Immature natural killer cell (primary cell): ENCODE measurements at regions not wholly inside any gene's neighbourhood (a gene's known extent, or its start where the extent isn't known, plus 50 kb on each side); places are given as distances from the start of the nearest gene placed in this dataset.

Experiments
- DNase-seq, 3 donors: peaks; one replicate each; pipeline ENCODE4 v3.0.0; 2022; ENCODE audit warnings: mixed read lengths in 1 of 3
- H3K27ac Mint-ChIP-seq, 6 donors: one replicate each; pipeline ENCODE4 v1.8.0; 2020; ENCODE audit warnings: mixed read lengths in 6 of 6, mild to moderate bottlenecking in 5 of 6, inconsistent platforms in 4 of 6, moderate library complexity in 3 of 6
- H3K27me3 Mint-ChIP-seq, 3 donors: one replicate each; pipeline ENCODE4 v1.8.0; 2020 to 2021; ENCODE audit warnings: low read depth in 3 of 3, mild to moderate bottlenecking in 3 of 3, mixed read lengths in 3 of 3, moderate library complexity in 3 of 3, inconsistent platforms in 1 of 3
- H3K36me3 Mint-ChIP-seq, 3 donors: one replicate each; pipeline ENCODE4 v1.8.0; 2020; ENCODE audit warnings: mixed read lengths in 3 of 3, inconsistent platforms in 2 of 3, mild to moderate bottlenecking in 2 of 3
- H3K4me1 Mint-ChIP-seq, 2 donors: one replicate each; pipeline ENCODE4 v1.8.0; 2020; ENCODE audit warnings: inconsistent platforms in 2 of 2, mild to moderate bottlenecking in 2 of 2, mixed read lengths in 2 of 2, moderate library complexity in 1 of 2
- H3K4me3 Mint-ChIP-seq, 5 donors: one replicate each; pipeline ENCODE4 v1.8.0; 2020; ENCODE audit warnings: mild to moderate bottlenecking in 5 of 5, mixed read lengths in 5 of 5, inconsistent platforms in 3 of 5, moderate library complexity in 3 of 5
- H3K9me3 Mint-ChIP-seq, 6 donors: one replicate each; pipeline ENCODE4 v1.8.0; 2020; ENCODE audit warnings: mild to moderate bottlenecking in 6 of 6, mixed read lengths in 6 of 6, inconsistent platforms in 4 of 6, moderate library complexity in 3 of 6

GRCh38 chr1:98053471-98054366 lies 132.9 kb upstream of the DPYD start:
- Mint-ChIP-seq H3K4me3 (peak overlapping the region; percentile 43 to 90 (median 79)), H3K27ac (no peak overlapping the region), H3K36me3 (no peaks in the 10 kb centered on the region), H3K27me3 (peaks cover 19 to 39% (median 22%) of the 10 kb centered on the region in 3 donors), H3K9me3 (no peaks in the 10 kb centered on the region), H3K4me1 (peaks cover 18 to 25% of the 10 kb centered on the region in 2 donors)
- DNase-seq: peak; percentile 49 to 60 (median 58)

GRCh38 chr1:98051065-98051675 lies 130.3 kb upstream of the DPYD start:
- peaks cover 28 to 36% of the 10 kb centered on the region in 2 donors for H3K4me1 Mint-ChIP-seq
- no peak overlapping the region for H3K27ac Mint-ChIP-seq
- DNase-seq: peak; percentile 49 to 66 (median 56)
- H3K36me3 Mint-ChIP-seq: no peaks in the 10 kb centered on the region
- peaks cover 29 to 48% (median 39%) of the 10 kb centered on the region in 3 donors for H3K27me3 Mint-ChIP-seq
- H3K9me3 Mint-ChIP-seq: no peaks in the 10 kb centered on the region
- no peak overlapping the region for H3K4me3 Mint-ChIP-seq

- no peaks in the 10 kb centered on the region for H3K36me3 Mint-ChIP-seq
- peaks cover 30 to 50% (median 48%) of the 10 kb centered on the region in 3 donors for H3K27me3 Mint-ChIP-seq
- H3K4me3 Mint-ChIP-seq: no peak overlapping the region
- no peak overlapping the region for H3K27ac Mint-ChIP-seq
- no peak for DNase-seq
- H3K9me3 Mint-ChIP-seq: no peaks in the 10 kb centered on the region
- H3K4me1 Mint-ChIP-seq: peaks cover 33 to 44% of the 10 kb centered on the region in 2 donors
Observed at GRCh38 chr1:98049370-98050135, 128.7 kb upstream of the DPYD start.

- H3K27me3 Mint-ChIP-seq: peaks cover 34 to 55% (median 50%) of the 10 kb centered on the region in 3 donors
- no peaks in the 10 kb centered on the region for H3K9me3 Mint-ChIP-seq
- DNase-seq: no peak
- no peaks in the 10 kb centered on the region for H3K36me3 Mint-ChIP-seq
- H3K27ac Mint-ChIP-seq: no peak overlapping the region
- H3K4me3 Mint-ChIP-seq: no peak overlapping the region
- peaks cover 29 to 46% of the 10 kb centered on the region in 2 donors for H3K4me1 Mint-ChIP-seq
Observed at GRCh38 chr1:98048751-98049325, 128.0 kb upstream of the DPYD start.

GRCh38 chr1:98048244-98048643 lies 127.4 kb upstream of the DPYD start:
- DNase-seq: peak; percentile 57 to 65 (median 58)

GRCh38 chr1:98047171-98047570 lies 126.3 kb upstream of the DPYD start:
- Mint-ChIP-seq H3K27me3 (peaks cover 25 to 48% (median 40%) of the 10 kb centered on the region in 3 donors), H3K4me3 (no peak overlapping the region), H3K36me3 (no peaks in the 10 kb centered on the region), H3K4me1 (peaks cover 21 to 35% of the 10 kb centered on the region in 2 donors), H3K27ac (no peak overlapping the region), H3K9me3 (no peaks in the 10 kb centered on the region)
- DNase-seq: no peak

More at GRCh38 chr1:98048244-98048643, 127.4 kb upstream of the DPYD start:
- peaks cover 30 to 56% (median 47%) of the 10 kb centered on the region in 3 donors for H3K27me3 Mint-ChIP-seq
- H3K36me3 Mint-ChIP-seq: no peaks in the 10 kb centered on the region
- H3K4me1 Mint-ChIP-seq: peaks cover 26 to 41% of the 10 kb centered on the region in 2 donors
- no peaks in the 10 kb centered on the region for H3K9me3 Mint-ChIP-seq
- no peak overlapping the region for H3K27ac Mint-ChIP-seq
- peak overlapping the region in 3 of 5 donors; percentile 2 to 19 (median 4) for H3K4me3 Mint-ChIP-seq

GRCh38 chr1:98045767-98046641 lies 125.2 kb upstream of the DPYD start:
- no peaks in the 10 kb centered on the region for H3K9me3 Mint-ChIP-seq
- no peak for DNase-seq
- H3K27me3 Mint-ChIP-seq: peaks cover 23 to 47% (median 40%) of the 10 kb centered on the region in 3 donors
- H3K36me3 Mint-ChIP-seq: no peaks in the 10 kb centered on the region
- no peak overlapping the region for H3K27ac Mint-ChIP-seq
- peak overlapping the region; percentile 64 to 79 (median 74) for H3K4me3 Mint-ChIP-seq
- H3K4me1 Mint-ChIP-seq: peaks cover 21 to 35% of the 10 kb centered on the region in 2 donors

- H3K4me3 Mint-ChIP-seq: peak overlapping the region; percentile 54 to 74 (median 67)
- no peaks in the 10 kb centered on the region for H3K9me3 Mint-ChIP-seq
- no peaks in the 10 kb centered on the region for H3K36me3 Mint-ChIP-seq
- peaks cover 21 to 35% of the 10 kb centered on the region in 2 donors for H3K4me1 Mint-ChIP-seq
- DNase-seq: no peak
- H3K27ac Mint-ChIP-seq: no peak overlapping the region
- H3K27me3 Mint-ChIP-seq: peaks cover 22 to 44% (median 38%) of the 10 kb centered on the region in 3 donors
Observed at GRCh38 chr1:98045211-98045766, 124.5 kb upstream of the DPYD start.

GRCh38 chr1:98044766-98045165 lies 123.9 kb upstream of the DPYD start:
- Mint-ChIP-seq H3K4me1 (peaks cover 21 to 35% of the 10 kb centered on the region in 2 donors), H3K4me3 (peak overlapping the region; percentile 54 to 67 (median 65)), H3K27ac (no peak overlapping the region), H3K36me3 (no peaks in the 10 kb centered on the region), H3K9me3 (no peaks in the 10 kb centered on the region), H3K27me3 (peaks cover 20 to 41% (median 33%) of the 10 kb centered on the region in 3 donors)
- DNase-seq: no peak

GRCh38 chr1:98044071-98044697 lies 123.3 kb upstream of the DPYD start:
- H3K27ac Mint-ChIP-seq: no peak overlapping the region
- DNase-seq: no peak
- H3K4me3 Mint-ChIP-seq: peak overlapping the region in 4 of 5 donors; percentile 20 to 63 (median 36)
- H3K9me3 Mint-ChIP-seq: no peaks in the 10 kb centered on the region
- H3K36me3 Mint-ChIP-seq: no peaks in the 10 kb centered on the region
- H3K27me3 Mint-ChIP-seq: peaks cover 17 to 36% (median 29%) of the 10 kb centered on the region in 3 donors
- peaks cover 18 to 31% of the 10 kb centered on the region in 2 donors for H3K4me1 Mint-ChIP-seq

GRCh38 chr1:98035602-98036002 lies 114.8 kb upstream of the DPYD start:
- no peak overlapping the region for H3K27ac Mint-ChIP-seq
- H3K9me3 Mint-ChIP-seq: no peaks in the 10 kb centered on the region
- DNase-seq: no peak
- peaks cover 4 to 14% (median 4%) of the 10 kb centered on the region in 3 donors for H3K27me3 Mint-ChIP-seq
- no peaks in the 10 kb centered on the region for H3K36me3 Mint-ChIP-seq
- no peak overlapping the region for H3K4me3 Mint-ChIP-seq
- no peaks in the 10 kb centered on the region for H3K4me1 Mint-ChIP-seq

GRCh38 chr1:98034505-98034904 lies 113.7 kb upstream of the DPYD start:
- Mint-ChIP-seq H3K36me3 (no peaks in the 10 kb centered on the region), H3K4me3 (no peak overlapping the region)

More at GRCh38 chr1:98034505-98034904, 113.7 kb upstream of the DPYD start:
- no peak for DNase-seq
- H3K9me3 Mint-ChIP-seq: no peaks in the 10 kb centered on the region
- peaks cover 4 to 11% (median 4%) of the 10 kb centered on the region in 3 donors for H3K27me3 Mint-ChIP-seq
- no peaks in the 10 kb centered on the region for H3K4me1 Mint-ChIP-seq
- H3K27ac Mint-ChIP-seq: no peak overlapping the region
